ENCODE measurements at regions not wholly inside any gene's neighbourhood (a gene's known extent, or its start where the extent isn't known, plus 50 kb on each side); places are given as distances from the start of the nearest gene placed in this dataset.

DNA sequence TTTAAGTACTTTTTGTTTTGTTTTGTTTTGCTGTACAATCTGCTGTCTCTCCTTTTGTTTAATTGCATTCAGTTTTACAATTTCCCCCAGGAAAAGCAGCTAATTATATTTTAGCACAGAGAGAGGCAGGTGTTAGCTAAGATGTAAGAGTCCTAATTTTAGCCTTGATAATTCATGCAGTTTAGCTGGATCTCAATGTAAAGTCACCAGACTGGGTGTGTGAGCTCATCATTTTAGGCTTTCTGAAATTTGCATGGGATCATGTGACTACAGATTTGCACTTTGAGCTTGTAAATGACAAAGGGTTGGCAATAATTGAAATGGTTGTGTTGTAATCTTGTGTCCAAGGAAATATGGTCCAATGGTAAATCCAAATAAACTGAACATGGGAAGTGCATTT, 68.5 kb downstream of the ETAA1 start:
- TF ChIP-seq, protein P1, sequence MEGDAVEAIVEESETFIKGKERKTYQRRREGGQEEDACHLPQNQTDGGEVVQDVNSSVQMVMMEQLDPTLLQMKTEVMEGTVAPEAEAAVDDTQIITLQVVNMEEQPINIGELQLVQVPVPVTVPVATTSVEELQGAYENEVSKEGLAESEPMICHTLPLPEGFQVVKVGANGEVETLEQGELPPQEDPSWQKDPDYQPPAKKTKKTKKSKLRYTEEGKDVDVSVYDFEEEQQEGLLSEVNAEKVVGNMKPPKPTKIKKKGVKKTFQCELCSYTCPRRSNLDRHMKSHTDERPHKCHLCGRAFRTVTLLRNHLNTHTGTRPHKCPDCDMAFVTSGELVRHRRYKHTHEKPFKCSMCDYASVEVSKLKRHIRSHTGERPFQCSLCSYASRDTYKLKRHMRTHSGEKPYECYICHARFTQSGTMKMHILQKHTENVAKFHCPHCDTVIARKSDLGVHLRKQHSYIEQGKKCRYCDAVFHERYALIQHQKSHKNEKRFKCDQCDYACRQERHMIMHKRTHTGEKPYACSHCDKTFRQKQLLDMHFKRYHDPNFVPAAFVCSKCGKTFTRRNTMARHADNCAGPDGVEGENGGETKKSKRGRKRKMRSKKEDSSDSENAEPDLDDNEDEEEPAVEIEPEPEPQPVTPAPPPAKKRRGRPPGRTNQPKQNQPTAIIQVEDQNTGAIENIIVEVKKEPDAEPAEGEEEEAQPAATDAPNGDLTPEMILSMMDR (IDR thresholded peaks at IDR 0.05; ENCODE audit: poor library complexity) = no peak
- TF ChIP-seq EZH2 (IDR thresholded peaks at IDR 0.05; ENCODE audit: borderline replicate concordance) (no peak), EZH2phosphoT487 (IDR thresholded peaks at IDR 0.05; ENCODE audit: low read depth, severe bottlenecking, unreplicated experiment) (no peak)

Measured in hepatocyte (in vitro differentiated cells).